ENCODE measurements at regions not wholly inside any gene's neighbourhood (a gene's known extent, or its start where the extent isn't known, plus 50 kb on each side); places are given as distances from the start of the nearest gene placed in this dataset.
"Not testable (repeated sequence)": the region's sequence is repeated elsewhere in the genome, so short reads cannot be mapped to it uniquely, and the experiment has no call there.

GRCh38 chr6:97977084-97977483, 694.1 kb upstream of the MMS22L start:
- Histone ChIP-seq H3K4me3 (no peak overlapping the region), H3K27ac (no peak overlapping the region)

GRCh38 chr6:97978855-97979271, 695.8 kb upstream of the MMS22L start:
- Histone ChIP-seq H3K27ac (no peak overlapping the region), H3K4me3 (no peak overlapping the region)

GRCh38 chr6:97979285-97979684, 696.3 kb upstream of the MMS22L start:
- H3K27ac ChIP-seq, H3K4me3 ChIP-seq: not testable (repeated sequence)

GRCh38 chr6:97989451-97989850, 706.4 kb upstream of the MMS22L start:
- Histone ChIP-seq H3K4me3 (no peak overlapping the region), H3K27ac (no peak overlapping the region)

GRCh38 chr6:97995158-97995557, 712.1 kb upstream of the MMS22L start:
- no peak overlapping the region for H3K27ac ChIP-seq
- no peak overlapping the region for H3K4me3 ChIP-seq

- no peak overlapping the region for H3K4me3 ChIP-seq
Observed at GRCh38 chr6:98002678-98003077, 719.7 kb upstream of the MMS22L start.

GRCh38 chr6:98014442-98015201, 731.6 kb upstream of the MMS22L start:
- H3K27ac ChIP-seq: no peak overlapping the region

More at GRCh38 chr6:98002678-98003077, 719.7 kb upstream of the MMS22L start:
- no peak overlapping the region for H3K27ac ChIP-seq

GRCh38 chr6:98016565-98016964, 733.5 kb upstream of the MMS22L start:
- Histone ChIP-seq H3K27ac (no peak overlapping the region), H3K4me3 (no peak overlapping the region)

More at GRCh38 chr6:98014442-98015201, 731.6 kb upstream of the MMS22L start:
- no peak overlapping the region for H3K4me3 ChIP-seq

GRCh38 chr6:98020222-98020621, 737.2 kb upstream of the MMS22L start:
- Histone ChIP-seq H3K27ac (no peak overlapping the region), H3K4me3 (no peak overlapping the region)

GRCh38 chr6:98024359-98024758, 741.3 kb upstream of the MMS22L start:
- H3K4me3 ChIP-seq: no peak overlapping the region
- H3K27ac ChIP-seq: no peak overlapping the region

- H3K4me3 ChIP-seq: no peak overlapping the region
- H3K27ac ChIP-seq: no peak overlapping the region
Observed at GRCh38 chr6:98027898-98028297, 744.9 kb upstream of the MMS22L start.

- Histone ChIP-seq H3K4me3 (no peak overlapping the region), H3K27ac (no peak overlapping the region)
Observed at GRCh38 chr6:98033617-98034016, 750.6 kb upstream of the MMS22L start.

GRCh38 chr6:98036344-98036923, 753.4 kb upstream of the MMS22L start:
- no peak overlapping the region for H3K4me3 ChIP-seq
- no peak overlapping the region for H3K27ac ChIP-seq

GRCh38 chr6:98037571-98037970, 754.6 kb upstream of the MMS22L start:
- H3K4me3 ChIP-seq: no peak overlapping the region

GRCh38 chr6:98039443-98039842, 756.4 kb upstream of the MMS22L start:
- H3K4me3 ChIP-seq: no peak overlapping the region
- no peak overlapping the region for H3K27ac ChIP-seq

More at GRCh38 chr6:98037571-98037970, 754.6 kb upstream of the MMS22L start:
- no peak overlapping the region for H3K27ac ChIP-seq

GRCh38 chr6:98039904-98040607, 757.0 kb upstream of the MMS22L start:
- H3K27ac ChIP-seq: no peak overlapping the region
- no peak overlapping the region for H3K4me3 ChIP-seq

GRCh38 chr6:98041056-98041455, 758.0 kb upstream of the MMS22L start:
- Histone ChIP-seq H3K27ac (no peak overlapping the region), H3K4me3 (no peak overlapping the region)

- Histone ChIP-seq H3K27ac (no peak overlapping the region), H3K4me3 (no peak overlapping the region)
Observed at GRCh38 chr6:98041921-98042320, 758.9 kb upstream of the MMS22L start.

- no peak overlapping the region for H3K27ac ChIP-seq
- no peak overlapping the region for H3K4me3 ChIP-seq
Observed at GRCh38 chr6:98044151-98044561, 761.1 kb upstream of the MMS22L start.

- H3K27ac ChIP-seq: no peak overlapping the region
- H3K4me3 ChIP-seq: no peak overlapping the region
Observed at GRCh38 chr6:98044791-98045470, 761.9 kb upstream of the MMS22L start.
